Karpas-422 (cell line): ENCODE measurements at regions not wholly inside any gene's neighbourhood (a gene's known extent, or its start where the extent isn't known, plus 50 kb on each side); places are given as distances from the start of the nearest gene placed in this dataset.

Source experiments
- DNase-seq: peaks from one replicate; pipeline ENCODE4 v3.0.0-alpha.2; 2015
- H2AFZ ChIP-seq: fragments of 200-600 bp; sonication (generic); 2 replicates; pipeline ENCODE4 v1.6.1; 2014; ENCODE audit warnings: antibody characterized with exemption, low read length, mixed read lengths
- H3K27ac ChIP-seq: fragments of 200-600 bp; sonication (generic); 2 replicates; pipeline ENCODE4 v1.5.1; 2014; ENCODE audit warnings: mild to moderate bottlenecking, low read length, moderate library complexity
- H3K27me3 ChIP-seq: fragments of 200-600 bp; sonication (generic); 2 replicates; pipeline ENCODE4 v1.6.1; 2014; ENCODE audit warnings: low read length, mixed read lengths
- H3K36me3 ChIP-seq: fragments of 200-600 bp; sonication (generic); 2 replicates; pipeline ENCODE4 v1.6.1; 2014; ENCODE audit warnings: low read length, mixed read lengths; ENCODE audit not compliant: insufficient read depth
- H3K4me1 ChIP-seq: fragments of 200-600 bp; sonication (generic); 2 replicates; pipeline ENCODE4 v1.6.1; 2014; ENCODE audit warnings: mild to moderate bottlenecking, low read length, mixed read lengths
- H3K4me2 ChIP-seq: fragments of 200-600 bp; sonication (generic); 2 replicates; pipeline ENCODE4 v1.6.1; 2014; ENCODE audit warnings: low read length, low read depth, mild to moderate bottlenecking; ENCODE audit not compliant: poor library complexity, severe bottlenecking
- H3K4me3 ChIP-seq: fragments of 200-600 bp; sonication (generic); 2 replicates; pipeline ENCODE4 v1.5.1; 2014; ENCODE audit warnings: mild to moderate bottlenecking, antibody characterized with exemption, low read length, mixed read lengths
- H3K79me2 ChIP-seq: fragments of 200-600 bp; sonication (generic); 2 replicates; pipeline ENCODE4 v1.6.1; 2014; ENCODE audit warnings: mild to moderate bottlenecking, low read length, mixed read lengths
- H3K9ac ChIP-seq: fragments of 200-600 bp; sonication (generic); 2 replicates; pipeline ENCODE4 v1.6.0; 2014; ENCODE audit warnings: low read length
- H3K9me2 ChIP-seq: fragments of 200-600 bp; sonication (generic), shearing (Covaris generic); replicated peaks from 2 replicates; pipeline ENCODE4 v1.6.0; 2014; ENCODE audit warnings: mild to moderate bottlenecking, low read length, moderate library complexity; ENCODE audit not compliant: insufficient read depth
- H3K9me3 ChIP-seq: fragments of 300-700, 200-600 bp; sonication (generic); 2 replicates; pipeline ENCODE4 v1.6.1; 2014; ENCODE audit warnings: low read length, mixed read lengths
- H4K20me1 ChIP-seq: fragments of 200-600 bp; sonication (generic); 2 replicates; pipeline ENCODE4 v1.6.1; 2014; ENCODE audit warnings: mild to moderate bottlenecking, antibody characterized with exemption, low read length, low read depth; ENCODE audit not compliant: insufficient read depth

GRCh38 chr9:22373636-22374035 is 73.0 kb upstream of the DMRTA1 start:
- no peaks in the 10 kb centered on the region for H3K27me3 ChIP-seq
- H3K9ac ChIP-seq: no peak overlapping the region
- no peaks in the 10 kb centered on the region for H3K4me1 ChIP-seq
- no peaks in the 10 kb centered on the region for H4K20me1 ChIP-seq
- H3K79me2 ChIP-seq: no peaks in the 10 kb centered on the region
- no peaks in the 10 kb centered on the region for H3K9me2 ChIP-seq
- H3K36me3 ChIP-seq: no peaks in the 10 kb centered on the region
- no peak overlapping the region for H2AFZ ChIP-seq
- no peak for DNase-seq
- H3K9me3 ChIP-seq: no peaks in the 10 kb centered on the region
- no peak overlapping the region for H3K4me3 ChIP-seq
- H3K4me2 ChIP-seq: no peak overlapping the region
- H3K27ac ChIP-seq: no peak overlapping the region

GRCh38 chr9:22374051-22374450 is 72.6 kb upstream of the DMRTA1 start:
- Histone ChIP-seq H3K4me1 (no peaks in the 10 kb centered on the region), H3K9me3 (no peaks in the 10 kb centered on the region), H3K9me2 (no peaks in the 10 kb centered on the region), H3K4me2 (no peak overlapping the region), H2AFZ (no peak overlapping the region), H3K79me2 (no peaks in the 10 kb centered on the region), H3K27me3 (no peaks in the 10 kb centered on the region), H3K27ac (no peak overlapping the region), H4K20me1 (no peaks in the 10 kb centered on the region), H3K4me3 (no peak overlapping the region), H3K36me3 (no peaks in the 10 kb centered on the region), H3K9ac (no peak overlapping the region)
- no peak for DNase-seq

- Histone ChIP-seq H3K79me2 (no peaks in the 10 kb centered on the region), H3K4me1 (no peaks in the 10 kb centered on the region), H3K36me3 (no peaks in the 10 kb centered on the region), H3K9me2 (no peaks in the 10 kb centered on the region), H2AFZ (no peak overlapping the region), H4K20me1 (no peaks in the 10 kb centered on the region), H3K27ac (no peak overlapping the region), H3K27me3 (no peaks in the 10 kb centered on the region), H3K9me3 (no peaks in the 10 kb centered on the region), H3K4me3 (no peak overlapping the region), H3K4me2 (no peak overlapping the region), H3K9ac (no peak overlapping the region)
- no peak for DNase-seq
Observed at GRCh38 chr9:22379272-22379671, 67.4 kb upstream of the DMRTA1 start.

- Histone ChIP-seq H4K20me1 (no peaks in the 10 kb centered on the region), H2AFZ (no peak overlapping the region), H3K4me2 (no peak overlapping the region), H3K27me3 (no peaks in the 10 kb centered on the region), H3K4me1 (no peaks in the 10 kb centered on the region), H3K9me2 (no peaks in the 10 kb centered on the region), H3K36me3 (no peaks in the 10 kb centered on the region), H3K4me3 (no peak overlapping the region), H3K9ac (no peak overlapping the region), H3K27ac (no peak overlapping the region), H3K9me3 (no peaks in the 10 kb centered on the region), H3K79me2 (no peaks in the 10 kb centered on the region)
- DNase-seq: no peak
Observed at GRCh38 chr9:22381170-22381569, 65.5 kb upstream of the DMRTA1 start.

DNA sequence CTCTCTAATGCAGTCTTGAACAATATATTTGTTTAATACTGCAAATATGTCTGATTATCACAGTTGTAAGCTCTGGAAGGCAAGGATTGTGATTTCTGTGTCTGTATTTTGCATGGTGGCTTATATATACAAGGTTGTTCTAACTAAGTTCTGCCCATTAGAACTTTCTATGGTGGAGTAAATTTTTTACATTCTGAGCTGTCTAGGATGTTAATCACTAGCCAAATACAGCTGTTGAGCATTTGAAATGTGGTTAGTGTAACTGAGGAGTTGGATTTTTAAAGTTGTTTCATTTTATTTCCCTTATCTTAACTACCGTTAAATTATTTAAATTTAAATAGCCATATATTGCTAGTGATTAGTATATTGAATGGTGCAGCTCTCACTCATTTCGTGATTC is 64.3 kb upstream of the DMRTA1 start:
- no peaks in the 10 kb centered on the region for H3K9me2 ChIP-seq
- DNase-seq: no peak
- H3K27me3 ChIP-seq: no peaks in the 10 kb centered on the region
- no peak overlapping the region for H3K4me3 ChIP-seq
- H3K27ac ChIP-seq: no peak overlapping the region
- no peaks in the 10 kb centered on the region for H4K20me1 ChIP-seq
- no peak overlapping the region for H3K4me2 ChIP-seq
- no peaks in the 10 kb centered on the region for H3K9me3 ChIP-seq
- H3K9ac ChIP-seq: no peak overlapping the region
- no peaks in the 10 kb centered on the region for H3K4me1 ChIP-seq
- no peaks in the 10 kb centered on the region for H3K79me2 ChIP-seq
- no peaks in the 10 kb centered on the region for H3K36me3 ChIP-seq
- H2AFZ ChIP-seq: no peak overlapping the region

GRCh38 chr9:22383718-22384117 is 62.9 kb upstream of the DMRTA1 start:
- H4K20me1 ChIP-seq: no peaks in the 10 kb centered on the region
- no peak overlapping the region for H2AFZ ChIP-seq
- no peaks in the 10 kb centered on the region for H3K9me2 ChIP-seq
- no peak overlapping the region for H3K4me3 ChIP-seq
- H3K9ac ChIP-seq: no peak overlapping the region
- no peak overlapping the region for H3K27ac ChIP-seq
- H3K36me3 ChIP-seq: no peaks in the 10 kb centered on the region
- H3K9me3 ChIP-seq: no peaks in the 10 kb centered on the region
- H3K4me2 ChIP-seq: no peak overlapping the region
- H3K79me2 ChIP-seq: no peaks in the 10 kb centered on the region
- DNase-seq: no peak
- no peaks in the 10 kb centered on the region for H3K4me1 ChIP-seq
- H3K27me3 ChIP-seq: no peaks in the 10 kb centered on the region

DNA sequence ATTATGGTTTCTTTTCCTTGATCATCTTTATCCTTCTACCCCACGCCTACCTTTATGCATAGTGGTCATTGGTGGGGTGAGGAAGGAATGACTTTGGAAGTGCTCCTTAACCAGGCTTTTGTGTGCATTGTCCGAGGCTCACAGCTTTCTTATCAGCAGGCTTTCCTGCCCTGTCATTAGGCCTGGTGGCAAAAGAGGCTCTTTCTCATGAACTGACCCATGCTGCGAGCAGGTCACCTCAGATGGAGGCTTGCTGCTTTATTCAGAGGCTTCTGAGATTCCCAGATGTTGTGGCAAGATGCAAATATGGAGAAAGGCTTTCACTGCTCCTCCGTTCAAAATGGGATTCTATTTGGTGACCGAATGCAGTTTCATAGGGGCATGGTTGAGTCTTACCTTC is 57.4 kb upstream of the DMRTA1 start:
- Histone ChIP-seq H2AFZ (no peak overlapping the region), H3K9me3 (no peaks in the 10 kb centered on the region), H3K27me3 (no peaks in the 10 kb centered on the region), H3K27ac (no peak overlapping the region), H3K36me3 (no peaks in the 10 kb centered on the region), H4K20me1 (no peaks in the 10 kb centered on the region), H3K4me2 (no peak overlapping the region), H3K4me3 (no peak overlapping the region), H3K9me2 (no peaks in the 10 kb centered on the region), H3K79me2 (no peaks in the 10 kb centered on the region), H3K4me1 (no peaks in the 10 kb centered on the region), H3K9ac (no peak overlapping the region)
- DNase-seq: no peak

GRCh38 chr9:22392523-22392922 is 54.1 kb upstream of the DMRTA1 start:
- H3K27me3 ChIP-seq: no peaks in the 10 kb centered on the region
- DNase-seq: no peak
- H3K9ac ChIP-seq: no peak overlapping the region
- H3K79me2 ChIP-seq: no peaks in the 10 kb centered on the region
- H3K4me1 ChIP-seq: no peaks in the 10 kb centered on the region
- no peaks in the 10 kb centered on the region for H4K20me1 ChIP-seq
- no peak overlapping the region for H2AFZ ChIP-seq
- H3K27ac ChIP-seq: no peak overlapping the region
- H3K9me3 ChIP-seq: no peaks in the 10 kb centered on the region
- no peak overlapping the region for H3K4me2 ChIP-seq
- H3K4me3 ChIP-seq: no peak overlapping the region
- no peaks in the 10 kb centered on the region; the same call in 1 of the 2 replicates for H3K9me2 ChIP-seq
- no peaks in the 10 kb centered on the region for H3K36me3 ChIP-seq

GRCh38 chr9:22395687-22396141 is 50.9 kb upstream of the DMRTA1 start:
- no peak for DNase-seq
- no peak overlapping the region for H3K4me3 ChIP-seq
- H4K20me1 ChIP-seq: no peaks in the 10 kb centered on the region
- H3K4me1 ChIP-seq: no peaks in the 10 kb centered on the region
- no peak overlapping the region for H3K4me2 ChIP-seq
- H3K27me3 ChIP-seq: no peaks in the 10 kb centered on the region
- no peaks in the 10 kb centered on the region; the same call in 1 of the 2 replicates for H3K9me2 ChIP-seq
- H3K27ac ChIP-seq: no peak overlapping the region
- H3K36me3 ChIP-seq: no peaks in the 10 kb centered on the region
- no peak overlapping the region for H2AFZ ChIP-seq
- H3K79me2 ChIP-seq: no peaks in the 10 kb centered on the region
- no peaks in the 10 kb centered on the region for H3K9me3 ChIP-seq
- no peak overlapping the region for H3K9ac ChIP-seq
